Fibroblast of skin of left biceps (primary cell): ENCODE measurements at regions not wholly inside any gene's neighbourhood (a gene's known extent, or its start where the extent isn't known, plus 50 kb on each side); places are given as distances from the start of the nearest gene placed in this dataset.

Experiments
- DNase-seq, 2 experiments: peaks; one replicate each; pipeline ENCODE4 v3.0.0-alpha.2; 2013; ENCODE audit warnings: low read depth in 2 of 2

DNA sequence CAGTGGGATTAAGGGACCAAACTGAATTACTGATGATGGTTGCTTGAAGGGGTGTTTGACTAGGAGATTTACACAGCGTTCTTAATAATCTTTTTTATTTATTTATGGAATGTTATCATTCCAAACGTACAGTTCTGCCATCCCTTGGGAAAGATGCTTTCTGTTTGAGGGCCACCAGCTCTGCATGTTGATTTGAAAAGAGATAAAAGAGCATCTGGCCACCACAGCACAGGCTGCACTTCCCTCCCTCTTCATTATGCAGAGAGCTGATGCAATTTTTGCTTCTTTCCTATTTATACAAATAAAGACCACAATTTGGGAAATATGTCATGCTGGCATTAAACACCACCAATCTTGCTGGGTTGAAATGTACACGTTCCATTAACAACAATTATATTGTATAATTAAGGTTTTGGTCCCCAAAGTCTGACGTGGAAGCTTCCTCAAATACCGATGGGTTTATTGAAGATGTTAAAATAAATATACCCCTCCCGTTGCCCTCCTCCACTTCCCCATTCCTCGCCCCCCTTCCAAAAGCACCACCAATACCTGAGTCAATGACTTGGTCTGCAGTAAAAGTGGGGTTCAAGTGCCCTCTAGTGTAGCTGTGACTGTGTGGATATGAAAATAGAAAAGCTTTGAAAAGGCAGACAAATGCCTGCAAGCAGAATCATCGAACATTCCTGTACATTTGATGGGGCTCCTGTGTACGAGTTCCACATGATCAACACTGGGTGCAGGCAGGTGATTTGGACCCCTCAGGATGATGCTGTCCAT is 211.9 kb downstream of the HRH4 start:
- DNase-seq, result no peak

- DNase-seq, result no peak
Observed at GRCh38 chr18:24674200-24674599, 213.8 kb downstream of the HRH4 start.

GRCh38 chr18:24674605-24675004 is 214.2 kb downstream of the HRH4 start:
- no peak for DNase-seq

GRCh38 chr18:24677011-24677410 is 216.6 kb downstream of the HRH4 start:
- DNase-seq, result no peak

GRCh38 chr18:24678107-24678506 is 217.7 kb downstream of the HRH4 start:
- no peak for DNase-seq

DNA sequence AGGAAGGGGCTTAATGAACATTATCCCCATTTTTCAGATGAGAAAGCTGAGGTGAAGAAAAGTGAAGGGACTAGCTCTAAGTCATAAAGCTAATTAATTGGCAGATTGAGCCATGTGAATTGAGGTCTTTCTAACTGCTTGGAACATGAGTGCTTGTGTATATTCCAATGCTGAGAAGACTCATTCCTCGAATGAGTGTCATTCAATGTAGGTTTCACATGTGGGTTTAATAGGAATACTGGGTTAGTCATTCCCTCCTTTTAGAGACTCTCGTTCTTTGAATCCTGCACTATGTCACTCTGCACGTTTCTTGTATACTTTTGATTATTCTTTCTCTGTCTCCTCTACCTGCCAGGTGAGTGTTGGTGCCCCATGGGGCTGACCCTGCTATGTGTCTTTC is 218.2 kb downstream of the HRH4 start:
- no peak for DNase-seq

GRCh38 chr18:24679062-24679461 is 218.6 kb downstream of the HRH4 start:
- DNase-seq, result no peak

- DNase-seq, result no peak
Observed at GRCh38 chr18:24683925-24684324, 223.5 kb downstream of the HRH4 start.

- DNase-seq, result no peak
Observed at GRCh38 chr18:24685254-24685959, 225.0 kb downstream of the HRH4 start.

DNA sequence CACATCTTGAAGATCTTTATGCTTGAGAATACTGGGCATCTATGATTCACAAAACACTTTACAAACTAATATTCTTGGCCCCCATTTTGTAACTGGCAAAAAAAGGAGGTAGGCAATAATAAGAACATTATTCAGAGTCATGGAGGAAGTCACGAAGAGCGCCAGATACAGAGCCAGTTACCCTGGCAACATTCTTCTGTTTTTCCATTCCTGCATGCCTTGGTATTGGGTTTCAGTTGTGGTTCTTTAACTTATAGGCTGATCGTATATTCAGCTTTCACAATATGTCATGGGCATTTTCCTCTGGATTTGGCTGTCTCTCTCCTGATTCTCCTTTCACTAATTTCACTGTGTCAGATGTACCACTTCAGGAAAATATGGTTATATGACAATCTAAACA is 234.7 kb downstream of the HRH4 start:
- no peak for DNase-seq

DNA sequence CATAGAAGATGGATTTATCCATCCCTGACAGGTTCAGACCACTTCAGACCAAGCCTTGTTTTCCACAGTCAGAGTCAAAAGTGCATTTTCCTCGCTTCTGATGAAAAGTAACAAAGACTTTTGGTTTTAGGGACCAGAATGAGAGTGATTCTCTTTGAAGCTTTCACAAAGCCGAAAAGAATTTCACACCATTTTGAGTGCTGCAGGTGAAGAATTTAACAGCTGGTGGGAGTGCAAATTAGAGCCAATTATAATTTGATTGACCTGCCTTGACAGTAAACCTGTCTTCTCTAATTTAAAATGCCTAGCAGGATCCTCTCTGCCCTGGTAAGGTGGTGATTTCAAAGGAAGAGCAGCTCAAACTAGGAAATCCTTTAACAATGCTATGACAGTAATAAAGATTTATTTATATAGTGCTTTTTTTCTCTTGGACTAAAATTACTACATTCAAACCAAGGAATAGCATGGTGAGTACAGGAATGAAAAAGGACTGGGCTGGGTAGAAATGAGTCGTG is 241.6 kb downstream of the HRH4 start:
- no peak for DNase-seq

- no peak for DNase-seq
Observed at GRCh38 chr18:24703316-24703715, 242.9 kb downstream of the HRH4 start.

DNA sequence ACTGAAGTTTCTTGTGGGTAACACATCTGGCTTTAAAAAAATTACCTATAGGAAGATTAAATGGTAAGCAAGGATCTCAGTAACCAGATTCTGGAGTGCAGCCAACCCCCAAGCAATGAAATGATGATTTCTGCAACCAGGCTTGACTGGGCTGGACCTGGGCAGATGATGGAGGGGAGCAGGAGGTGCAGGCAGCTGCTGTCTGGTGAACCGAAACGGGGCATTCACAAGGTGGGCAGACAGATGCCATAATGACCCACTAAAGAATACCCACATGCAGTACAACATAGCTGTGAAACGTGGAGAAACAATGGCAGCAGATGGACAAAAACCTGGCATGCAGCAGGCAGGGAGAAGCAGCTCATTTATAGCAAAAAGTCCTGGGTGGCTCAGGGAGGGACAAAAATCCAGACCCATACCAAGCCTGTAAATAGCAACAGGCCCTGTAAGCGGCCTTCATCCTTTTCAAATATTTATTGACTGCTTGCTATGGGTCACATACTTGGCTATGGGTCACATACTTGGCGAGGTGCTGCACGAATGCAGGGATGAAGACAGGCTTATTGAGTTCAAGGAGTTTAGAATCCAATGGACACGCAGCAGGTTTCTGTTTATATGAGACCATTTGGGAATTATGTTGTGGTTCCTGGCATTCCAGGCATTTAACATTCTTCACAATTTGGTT is 244.7 kb downstream of the HRH4 start:
- no peak for DNase-seq

DNA sequence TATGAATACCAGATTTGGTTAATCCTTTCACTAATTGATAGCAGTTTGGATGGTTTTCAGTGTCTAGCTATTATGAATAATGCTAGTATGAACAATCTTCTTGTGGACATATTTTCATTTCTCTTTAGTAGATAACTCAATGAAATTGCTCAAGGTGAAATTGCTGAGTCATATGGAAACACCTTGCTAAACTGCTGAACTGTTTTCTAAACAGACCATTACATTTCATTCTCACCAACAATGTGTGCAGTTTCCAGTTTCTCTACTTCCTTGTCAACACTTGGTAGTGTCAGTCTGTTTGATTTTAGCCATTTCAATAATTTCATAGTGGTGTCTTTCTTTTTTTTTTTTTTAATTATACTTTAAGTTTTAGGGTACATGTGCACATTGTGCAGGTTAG is 250.0 kb downstream of the HRH4 start:
- DNase-seq, result no peak

GRCh38 chr18:24719791-24720190 is 259.4 kb downstream of the HRH4 start:
- no peak for DNase-seq

- no peak for DNase-seq
Observed at GRCh38 chr18:24721388-24721787, 261.0 kb downstream of the HRH4 start.

DNA sequence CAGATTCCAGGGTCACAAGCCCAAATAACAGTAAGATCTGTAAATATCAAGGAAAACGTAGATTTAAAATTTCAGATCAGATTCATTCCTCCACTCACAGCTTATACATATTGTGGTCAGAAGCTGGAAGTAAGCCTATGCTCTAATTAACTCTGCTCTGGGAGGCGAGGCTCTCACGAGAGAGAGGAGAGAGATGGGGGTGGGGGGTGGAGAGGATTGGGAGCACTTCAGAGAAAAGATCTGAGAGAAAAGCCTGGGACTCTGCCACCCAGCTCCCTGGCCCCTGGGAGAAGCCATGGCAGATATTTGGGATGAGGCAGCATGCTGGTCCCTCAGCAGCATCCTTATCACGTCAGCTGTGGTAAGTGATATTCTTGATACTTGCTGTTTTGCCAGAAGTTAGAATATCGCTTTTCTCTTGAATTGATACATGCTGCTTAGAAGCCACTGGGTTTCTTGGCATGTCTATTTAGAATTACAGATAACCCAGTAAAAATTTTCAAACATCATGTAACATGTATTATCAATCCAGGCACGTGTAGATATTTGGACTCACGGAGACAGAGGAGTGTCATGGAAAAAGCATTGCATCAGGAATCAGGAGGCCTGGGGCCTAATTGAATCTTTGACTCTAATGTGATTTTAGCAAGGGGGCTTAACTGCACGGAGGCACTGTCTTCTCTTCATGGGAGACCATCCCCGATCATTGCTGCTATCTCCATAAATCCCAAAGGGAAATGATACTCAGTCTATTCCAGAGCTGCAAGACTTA is 265.4 kb downstream of the HRH4 start:
- DNase-seq, result no peak

GRCh38 chr18:24726727-24727492 is 266.5 kb downstream of the HRH4 start:
- peak; percentile 31 to 37 for DNase-seq

DNA sequence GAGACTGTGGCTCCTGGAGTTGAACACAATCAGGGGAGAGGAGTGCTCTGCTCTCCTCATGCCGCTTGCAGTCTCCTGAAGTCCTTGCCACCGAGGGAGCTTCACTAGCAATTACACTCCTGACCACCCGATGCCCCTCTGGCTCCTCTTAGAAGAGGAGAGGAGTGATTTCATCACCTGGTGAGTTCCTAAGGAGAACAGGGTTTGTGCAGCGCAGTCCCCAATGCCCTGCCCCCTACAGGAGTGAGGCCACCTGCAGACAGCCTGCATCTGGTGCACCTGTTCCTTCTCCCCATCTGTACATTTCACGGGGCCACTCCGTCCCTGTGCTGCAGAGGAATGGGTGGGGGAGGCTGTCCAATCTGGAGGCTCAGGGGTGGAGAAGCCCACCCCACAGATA is 267.2 kb downstream of the HRH4 start:
- no peak for DNase-seq

GRCh38 chr18:24731158-24731557 is 270.7 kb downstream of the HRH4 start:
- no peak for DNase-seq

DNA sequence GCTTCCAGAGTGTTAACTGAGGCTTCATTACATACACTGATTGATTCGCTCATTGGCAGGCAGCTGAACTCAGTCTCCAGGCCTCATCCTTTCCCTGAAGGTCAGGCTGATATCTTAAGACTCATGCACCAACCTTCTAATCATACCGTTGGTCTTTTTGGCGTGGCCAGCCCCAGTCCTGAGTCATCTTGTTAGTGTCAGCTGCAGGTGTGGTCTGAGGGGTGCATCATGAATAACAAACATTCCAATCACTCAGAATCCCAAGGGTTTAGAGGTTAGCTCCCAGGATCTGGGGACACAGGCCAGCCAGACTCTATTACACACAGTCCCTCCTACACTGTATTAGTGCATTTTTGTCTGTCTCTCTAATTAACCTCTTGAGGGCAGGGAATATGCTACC is 271.5 kb downstream of the HRH4 start:
- no peak for DNase-seq
